HEK293T (cell line): ENCODE measurements at regions not wholly inside any gene's neighbourhood (a gene's known extent, or its start where the extent isn't known, plus 50 kb on each side); places are given as distances from the start of the nearest gene placed in this dataset.

Experiments
- CTCF ChIA-PET: fragments of 350-600 bp; formaldehyde crosslinking; extraction: SDS; loops from one replicate; lab custom pipeline; 2021; ENCODE audit warnings: antibody characterized with exemption, inconsistent platforms; lab: Yijun Ruan, JAX
- POLR2A ChIA-PET: fragments of 350-600 bp; formaldehyde crosslinking; extraction: SDS; loops from one replicate; lab custom pipeline; 2020; ENCODE audit warnings: antibody characterized with exemption, inconsistent platforms; lab: Yijun Ruan, JAX
- DNase-seq: peaks from one replicate; pipeline ENCODE4 v3.0.0; 2012; ENCODE audit warnings: mixed read lengths; ENCODE audit errors: extremely low spot score
- ARNT ChIP-seq: fragments of 450-650 bp; IDR thresholded peaks from 2 replicates; pipeline ENCODE4 v1.6.1; 2017; ENCODE audit warnings: mild to moderate bottlenecking
- BHLHE40 ChIP-seq: fragments of 450-650 bp; IDR thresholded peaks from 2 replicates; pipeline ENCODE4 v1.6.1; 2016; ENCODE audit warnings: mild to moderate bottlenecking, moderate library complexity, borderline replicate concordance
- CTBP1 ChIP-seq: fragments of 450-650 bp; IDR thresholded peaks from 2 replicates; pipeline ENCODE4 v1.6.1; 2016; ENCODE audit warnings: borderline replicate concordance
- ELF4 ChIP-seq: fragments of 450-650 bp; IDR thresholded peaks from 2 replicates; pipeline ENCODE4 v1.6.1; 2017; ENCODE audit warnings: antibody characterized with exemption
- FOXA1 ChIP-seq: fragments of 450-650 bp; IDR thresholded peaks from 2 replicates; pipeline ENCODE4 v1.6.1; 2016; ENCODE audit warnings: mild to moderate bottlenecking
- FOXK2 ChIP-seq: fragments of 450-650 bp; IDR thresholded peaks from 2 replicates; pipeline ENCODE4 v1.6.1; 2016; ENCODE audit warnings: mild to moderate bottlenecking
- FOXM1 ChIP-seq: fragments of 450-650 bp; IDR thresholded peaks from 2 replicates; pipeline ENCODE4 v1.6.1; 2017; ENCODE audit warnings: mild to moderate bottlenecking, borderline replicate concordance
- HDGF ChIP-seq: fragments of 450-650 bp; IDR thresholded peaks from 2 replicates; pipeline ENCODE4 v1.6.1; 2017; ENCODE audit warnings: antibody characterized with exemption, borderline replicate concordance
- L3MBTL2 ChIP-seq: fragments of 450-650 bp; conservative IDR thresholded peaks from 2 replicates; pipeline ENCODE4 v1.6.1; 2016; ENCODE audit warnings: mild to moderate bottlenecking
- LEF1 ChIP-seq: fragments of 450-650 bp; IDR thresholded peaks from 2 replicates; pipeline ENCODE4 v1.6.1; 2017; ENCODE audit warnings: mild to moderate bottlenecking, borderline replicate concordance
- NFRKB ChIP-seq: fragments of 450-650 bp; IDR thresholded peaks from 2 replicates; pipeline ENCODE4 v1.6.1; 2016; ENCODE audit warnings: mild to moderate bottlenecking, moderate library complexity
- SP1 ChIP-seq: fragments of 450-650 bp; IDR thresholded peaks from 2 replicates; pipeline ENCODE4 v1.6.1; 2017
- SUZ12 ChIP-seq: fragments of 450-650 bp; IDR thresholded peaks from 2 replicates; pipeline ENCODE4 v1.6.1; 2016; ENCODE audit warnings: mild to moderate bottlenecking
- TARDBP ChIP-seq: fragments of 450-650 bp; IDR thresholded peaks from 2 replicates; pipeline ENCODE4 v1.6.1; 2016
- ZNF384 ChIP-seq: fragments of 450-650 bp; IDR thresholded peaks from 2 replicates; pipeline ENCODE4 v1.6.1; 2016
- TF ChIP-seq, protein P1 (sequence below): fragments of 450-650 bp; IDR thresholded peaks from 2 replicates; pipeline ENCODE4 v1.6.1; 2016

DNA sequence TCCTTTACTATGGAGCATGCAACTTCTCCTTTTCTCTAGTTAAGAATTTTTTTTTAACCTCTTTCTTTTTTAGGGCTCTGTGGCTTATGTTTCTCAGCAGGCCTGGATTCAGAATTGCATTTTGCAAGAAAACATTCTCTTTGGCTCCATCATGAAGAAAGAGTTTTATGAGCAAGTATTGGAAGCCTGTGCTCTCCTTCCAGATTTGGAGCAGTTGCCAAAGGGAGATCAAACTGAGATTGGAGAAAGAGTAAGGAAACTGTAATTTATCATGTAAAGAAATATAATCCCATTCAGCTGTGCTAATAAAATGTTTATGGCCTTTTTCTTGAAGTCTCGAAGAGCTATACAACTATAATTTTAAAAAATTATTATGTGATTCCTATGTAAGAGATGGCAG lies 70.1 kb downstream of the HSPA13 start:
- DNase-seq, result no peak
- TF ChIP-seq FOXA1 (no peak), SUZ12 (no peak), CTBP1 (no peak), SP1 (no peak), FOXK2 (no peak), L3MBTL2 (no peak), HDGF (no peak), ARNT (no peak), NFRKB (no peak), LEF1 (no peak), BHLHE40 (no peak), FOXM1 (no peak)
- TF ChIP-seq, protein P1, sequence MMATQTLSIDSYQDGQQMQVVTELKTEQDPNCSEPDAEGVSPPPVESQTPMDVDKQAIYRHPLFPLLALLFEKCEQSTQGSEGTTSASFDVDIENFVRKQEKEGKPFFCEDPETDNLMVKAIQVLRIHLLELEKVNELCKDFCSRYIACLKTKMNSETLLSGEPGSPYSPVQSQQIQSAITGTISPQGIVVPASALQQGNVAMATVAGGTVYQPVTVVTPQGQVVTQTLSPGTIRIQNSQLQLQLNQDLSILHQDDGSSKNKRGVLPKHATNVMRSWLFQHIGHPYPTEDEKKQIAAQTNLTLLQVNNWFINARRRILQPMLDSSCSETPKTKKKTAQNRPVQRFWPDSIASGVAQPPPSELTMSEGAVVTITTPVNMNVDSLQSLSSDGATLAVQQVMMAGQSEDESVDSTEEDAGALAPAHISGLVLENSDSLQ, result no peak
- POLR2A ChIA-PET, result interaction anchor here (1.4 kb wide), 1 partner anchor 70 kb away, joined by 3 read pairs; the partner anchor contains the start of gene HSPA13
- CTCF ChIA-PET, result interaction anchor here (0.6 to 0.7 kb wide), 2 partner anchors 21 to 1262 kb away, joined by 3 to 6 read pairs; no protein-coding TSS in a partner anchor

DNA sequence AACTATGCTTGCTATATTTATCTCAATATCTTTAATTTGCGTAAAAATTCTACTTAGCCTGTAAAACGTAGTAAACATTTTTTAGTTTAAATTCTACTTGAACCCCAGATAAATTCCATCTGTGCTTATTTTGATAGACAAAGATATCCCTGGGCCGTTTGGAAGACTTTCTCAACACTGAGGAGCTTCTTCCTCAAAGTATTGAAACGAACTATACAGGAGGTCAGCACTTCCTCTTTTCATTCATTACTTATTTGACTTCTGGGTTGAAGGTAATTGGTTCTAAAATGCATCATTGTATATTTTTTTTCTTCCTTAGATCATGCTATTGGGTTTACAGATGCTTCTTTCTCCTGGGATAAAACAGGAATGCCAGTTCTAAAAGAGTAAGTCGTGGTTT lies 74.7 kb downstream of the HSPA13 start:
- CTCF ChIA-PET, result no interaction called here
- TF ChIP-seq ELF4 (no peak), BHLHE40 (no peak), TARDBP (no peak), NFRKB (no peak), CTBP1 (no peak)
- DNase-seq, result no peak
- POLR2A ChIA-PET, result no interaction called here

DNA sequence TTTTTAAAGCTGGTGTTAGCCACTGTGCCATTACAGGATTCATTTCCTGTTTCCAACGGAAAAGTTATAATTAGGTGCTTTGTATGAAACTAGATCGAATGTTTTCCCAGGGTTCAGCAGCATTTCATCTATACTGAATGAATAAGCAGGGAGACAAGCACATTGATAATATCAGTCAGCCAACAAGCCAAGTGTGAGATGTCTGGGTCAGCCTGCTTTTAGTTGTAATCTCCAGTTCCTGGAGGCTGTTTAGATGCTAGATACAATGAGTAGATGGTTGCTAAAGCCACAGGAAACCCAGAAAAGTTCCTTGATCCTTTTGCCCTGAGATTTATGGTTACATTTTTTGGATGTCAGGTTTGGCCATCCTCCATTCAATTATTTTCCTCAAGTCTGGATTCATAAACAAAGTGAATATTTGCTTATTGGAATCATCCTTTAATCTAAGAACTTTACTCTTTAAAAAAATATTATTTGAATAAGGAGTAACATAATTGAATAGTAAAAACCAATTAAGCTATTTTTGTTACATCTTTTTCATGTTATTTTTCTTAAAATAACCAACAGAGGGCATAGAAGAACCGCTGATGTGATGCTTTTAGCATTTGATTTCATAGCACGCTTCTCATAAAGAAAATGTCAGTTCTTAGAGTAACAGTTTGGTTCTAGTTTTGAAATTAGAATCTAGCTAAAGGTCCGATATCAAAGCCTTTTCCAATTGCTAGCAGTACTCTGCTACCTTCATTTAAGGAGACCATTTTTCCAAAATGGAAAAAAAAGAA lies 76.6 kb downstream of the HSPA13 start:
- CTCF ChIA-PET, result no interaction called here
- DNase-seq, result no peak
- POLR2A ChIA-PET, result no interaction called here
- TF ChIP-seq, protein P1, result no peak
- no peak for TF ChIP-seq ELF4
- TF ChIP-seq ARNT, result no peak
- TF ChIP-seq NFRKB, result no peak
- TF ChIP-seq TARDBP, result no peak
- TF ChIP-seq CTBP1, result no peak
- TF ChIP-seq SP1, result no peak

DNA sequence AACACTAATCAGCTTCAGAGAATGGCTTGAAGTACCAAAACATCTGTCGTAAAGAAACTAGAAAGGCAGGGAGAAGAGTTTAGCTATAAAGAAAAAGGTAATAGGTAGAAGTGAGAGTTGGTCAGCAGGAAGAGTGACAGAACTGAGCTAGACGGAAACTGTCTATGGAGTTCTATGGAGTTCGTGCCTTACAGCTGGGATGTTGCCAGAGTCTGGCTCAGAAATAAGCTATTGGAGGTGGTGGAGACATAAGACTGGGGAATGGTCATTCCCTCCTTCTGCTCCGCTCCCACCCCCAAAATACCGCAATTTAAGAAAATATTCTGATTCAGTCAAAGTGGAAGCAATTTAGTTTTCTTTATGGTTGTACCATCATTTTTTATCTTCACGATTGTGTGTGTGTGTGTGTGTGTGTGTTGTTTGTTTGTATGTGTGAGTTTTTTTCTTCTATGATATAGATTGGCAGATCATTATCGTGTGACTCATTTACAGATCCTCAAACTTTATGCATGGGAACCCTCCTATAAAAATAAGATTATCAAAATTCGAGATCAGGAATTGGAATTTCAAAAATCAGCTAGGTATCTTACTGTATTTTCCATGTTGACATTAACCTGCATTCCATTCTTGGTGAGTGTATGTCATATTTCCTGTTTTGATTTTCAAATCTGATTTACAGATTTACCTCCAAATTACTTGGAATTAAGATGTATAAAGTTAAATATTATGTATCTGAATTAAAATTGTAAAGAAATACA lies 79.0 kb downstream of the HSPA13 start:
- DNase-seq, result no peak
- no peak for TF ChIP-seq BHLHE40
- no peak for TF ChIP-seq ELF4
- TF ChIP-seq FOXK2, result no peak
- TF ChIP-seq, protein P1, result no peak
- no peak for TF ChIP-seq ARNT
- no peak for TF ChIP-seq HDGF
- no peak for TF ChIP-seq NFRKB
- TF ChIP-seq SUZ12, result no peak
- no peak for TF ChIP-seq FOXA1
- no peak for TF ChIP-seq TARDBP
- TF ChIP-seq L3MBTL2, result no peak
- TF ChIP-seq FOXM1, result no peak
- CTCF ChIA-PET, result interaction anchor here (0.6 kb wide), 1 partner anchor 27 kb away, joined by 3 read pairs; no protein-coding TSS in a partner anchor
- POLR2A ChIA-PET, result no interaction called here

GRCh38 chr21:14300074-14300473 lies 82.9 kb downstream of the HSPA13 start:
- no peak for DNase-seq
- ChIA-PET POLR2A (no interaction called here), CTCF (no interaction called here)
- no peak for TF ChIP-seq BHLHE40
- TF ChIP-seq, protein P1, result no peak
- no peak for TF ChIP-seq SUZ12
- TF ChIP-seq SP1, result no peak
- TF ChIP-seq HDGF, result no peak
- no peak for TF ChIP-seq FOXA1
- TF ChIP-seq ZNF384, result no peak

GRCh38 chr21:14290576-14290975 lies 74.6 kb downstream of the RBM11 start:
- ChIA-PET POLR2A (no interaction called here), CTCF (no interaction called here)
- DNase-seq, result no peak
- TF ChIP-seq FOXA1, result no peak
- no peak for TF ChIP-seq HDGF
- TF ChIP-seq SP1, result no peak
- TF ChIP-seq BHLHE40, result no peak
- TF ChIP-seq SUZ12, result no peak
- no peak for TF ChIP-seq FOXK2
- TF ChIP-seq L3MBTL2, result no peak
- TF ChIP-seq, protein P1, result no peak
- no peak for TF ChIP-seq ELF4
- TF ChIP-seq LEF1, result no peak
- TF ChIP-seq NFRKB, result no peak
- no peak for TF ChIP-seq CTBP1
- no peak for TF ChIP-seq TARDBP
- no peak for TF ChIP-seq FOXM1
- no peak for TF ChIP-seq ARNT
- TF ChIP-seq ZNF384, result no peak
